HEK293 (cell line): ENCODE measurements at regions not wholly inside any gene's neighbourhood (a gene's known extent, or its start where the extent isn't known, plus 50 kb on each side); places are given as distances from the start of the nearest gene placed in this dataset.

Experiments used
- CTCF ChIA-PET: fragments of 350-600 bp; formaldehyde crosslinking; extraction: SDS; loops from one replicate; lab custom pipeline; 2021; ENCODE audit warnings: antibody characterized with exemption; lab: Yijun Ruan, JAX
- POLR2A ChIA-PET: fragments of 300-600 bp; formaldehyde crosslinking; extraction: SDS; loops from one replicate; lab custom pipeline; 2020; ENCODE audit warnings: antibody characterized with exemption, inconsistent platforms; lab: Yijun Ruan, JAX
- H3K27ac ChIP-seq: fragments of 200-500 bp; sonication (Bioruptor generic); 2 replicates; pipeline ENCODE4 v1.5.1; 2014; ENCODE audit warnings: low read depth, low read length, control low read depth, inconsistent platforms; ENCODE audit errors: extremely low read depth
- H3K36me3 ChIP-seq, 2 experiments: fragments of 200-500 bp in 1 of 2; sonication (Bioruptor generic) in 1 of 2; 1 replicate in 1 of 2; 2 replicates in 1 of 2; pipeline ENCODE4 v1.5.1; 2014 to 2017; ENCODE audit warnings: inconsistent platforms in 2 of 2, low read length in 2 of 2; ENCODE audit not compliant: control insufficient read depth in 2 of 2, insufficient read depth in 1 of 2
- H3K4me1 ChIP-seq: fragments of 200-500 bp; sonication (Bioruptor generic); 2 replicates; pipeline ENCODE4 v1.5.1; 2014; ENCODE audit warnings: mild to moderate bottlenecking, low read length, inconsistent platforms; ENCODE audit not compliant: control insufficient read depth, insufficient read depth
- H3K4me3 ChIP-seq: 2 replicates; pipeline ENCODE4 v1.5.1; 2011; ENCODE audit warnings: low read depth, mild to moderate bottlenecking, control low read depth, low read length, moderate library complexity
- H3K9me3 ChIP-seq: fragments of 200-500 bp; sonication (Bioruptor generic); 2 replicates; pipeline ENCODE4 v1.5.1; 2014; ENCODE audit warnings: low read depth, low read length, inconsistent platforms; ENCODE audit not compliant: control insufficient read depth, insufficient read depth
- BCL11B ChIP-seq: fragments of 450-650 bp; formaldehyde crosslinking; IDR thresholded peaks from 2 replicates; pipeline ENCODE4 v1.5.1; 2016; ENCODE audit warnings: low read depth, missing biosample characterization, missing genetic modification characterization
- FEZF1 ChIP-seq: fragments of 450-650 bp; formaldehyde crosslinking; IDR thresholded peaks from 2 replicates; pipeline ENCODE4 v1.5.1; 2016; ENCODE audit warnings: missing biosample characterization, missing genetic modification characterization
- GFI1B ChIP-seq: fragments of 450-650 bp; formaldehyde crosslinking; IDR thresholded peaks from 2 replicates; pipeline ENCODE4 v1.5.1; 2016; ENCODE audit warnings: missing biosample characterization, missing genetic modification characterization
- HIC1 ChIP-seq: fragments of 450-650 bp; formaldehyde crosslinking; IDR thresholded peaks from 2 replicates; pipeline ENCODE4 v1.5.1; 2016; ENCODE audit warnings: missing biosample characterization, missing genetic modification characterization
- HOXC10 ChIP-seq: sonication (generic); formaldehyde crosslinking; IDR thresholded peaks from 2 replicates; pipeline ENCODE4 v1.8.1; 2023; ENCODE audit warnings: mild to moderate bottlenecking, missing genetic modification reagents
- PRDM1 ChIP-seq: fragments of 450-650 bp; formaldehyde crosslinking; IDR thresholded peaks from 2 replicates; pipeline ENCODE4; 2016; ENCODE audit warnings: missing biosample characterization, missing genetic modification characterization
- SCRT2 ChIP-seq: fragments of 450-650 bp; formaldehyde crosslinking; IDR thresholded peaks from 2 replicates; pipeline ENCODE4 v1.5.1; 2016; ENCODE audit warnings: missing biosample characterization, missing genetic modification characterization
- SP3 ChIP-seq: fragments of 450-650 bp; formaldehyde crosslinking; IDR thresholded peaks from 2 replicates; pipeline ENCODE4 v1.5.1; 2016; ENCODE audit warnings: missing biosample characterization, missing genetic modification characterization
- YY1 ChIP-seq: fragments of 450-650 bp; formaldehyde crosslinking; IDR thresholded peaks from 2 replicates; pipeline ENCODE4 v1.5.1; 2018; ENCODE audit warnings: missing biosample characterization, missing genetic modification characterization
- ZIC2 ChIP-seq: fragments of 450-650 bp; formaldehyde crosslinking; IDR thresholded peaks from 2 replicates; pipeline ENCODE4 v1.5.1; 2016; ENCODE audit warnings: missing biosample characterization, missing genetic modification characterization
- ZNF112 ChIP-seq: fragments of 450-650 bp; formaldehyde crosslinking; IDR thresholded peaks from 2 replicates; pipeline ENCODE4 v1.5.0; 2017; ENCODE audit warnings: missing biosample characterization, missing genetic modification characterization
- ZNF239 ChIP-seq: fragments of 450-650 bp; formaldehyde crosslinking; IDR thresholded peaks from 2 replicates; pipeline ENCODE4 v1.5.1; 2016; ENCODE audit warnings: missing biosample characterization, missing genetic modification characterization
- ZNF350 ChIP-seq: fragments of 450-650 bp; formaldehyde crosslinking; IDR thresholded peaks from 2 replicates; pipeline ENCODE4 v1.5.0; 2017; ENCODE audit warnings: missing biosample characterization, mild to moderate bottlenecking, missing genetic modification characterization
- ZNF544 ChIP-seq: fragments of 450-650 bp; formaldehyde crosslinking; IDR thresholded peaks from 2 replicates; pipeline ENCODE4 v1.5.0; 2017; ENCODE audit warnings: missing biosample characterization, missing genetic modification characterization
- ZNF610 ChIP-seq: fragments of 450-650 bp; formaldehyde crosslinking; IDR thresholded peaks from 2 replicates; pipeline ENCODE4 v1.5.1; 2016; ENCODE audit warnings: missing biosample characterization, missing genetic modification characterization, borderline replicate concordance
- ZNF623 ChIP-seq: fragments of 450-650 bp; formaldehyde crosslinking; IDR thresholded peaks from 2 replicates; pipeline ENCODE4 v1.5.1; 2016; ENCODE audit warnings: missing biosample characterization, missing genetic modification characterization
- ZNF677 ChIP-seq: fragments of 450-650 bp; IDR thresholded peaks from 2 replicates; pipeline ENCODE4 v1.5.0; 2018; ENCODE audit warnings: missing biosample characterization, mild to moderate bottlenecking, missing genetic modification characterization, moderate library complexity
- TF ChIP-seq, protein P1 (sequence below): fragments of 450-650 bp; formaldehyde crosslinking; IDR thresholded peaks from 2 replicates; pipeline ENCODE4 v1.5.1; 2016; ENCODE audit warnings: missing biosample characterization, missing genetic modification characterization
- TF ChIP-seq, protein P2 (sequence below): fragments of 450-650 bp; formaldehyde crosslinking; IDR thresholded peaks from 2 replicates; pipeline ENCODE4 v1.5.1; 2016; ENCODE audit warnings: missing biosample characterization, missing genetic modification characterization
- TF ChIP-seq, protein P3 (sequence below): fragments of 450-650 bp; formaldehyde crosslinking; IDR thresholded peaks from 2 replicates; pipeline ENCODE4 v1.5.1; 2016; ENCODE audit warnings: missing biosample characterization, missing genetic modification characterization, low read depth
- TF ChIP-seq, protein P4 (sequence below): fragments of 450-650 bp; formaldehyde crosslinking; IDR thresholded peaks from 2 replicates; pipeline ENCODE4 v1.5.1; 2016; ENCODE audit warnings: missing biosample characterization, missing genetic modification characterization, low read depth

GRCh38 chr16:24646646-24646995, 82.8 kb upstream of the TNRC6A start (continued):
- TF ChIP-seq, protein P1, sequence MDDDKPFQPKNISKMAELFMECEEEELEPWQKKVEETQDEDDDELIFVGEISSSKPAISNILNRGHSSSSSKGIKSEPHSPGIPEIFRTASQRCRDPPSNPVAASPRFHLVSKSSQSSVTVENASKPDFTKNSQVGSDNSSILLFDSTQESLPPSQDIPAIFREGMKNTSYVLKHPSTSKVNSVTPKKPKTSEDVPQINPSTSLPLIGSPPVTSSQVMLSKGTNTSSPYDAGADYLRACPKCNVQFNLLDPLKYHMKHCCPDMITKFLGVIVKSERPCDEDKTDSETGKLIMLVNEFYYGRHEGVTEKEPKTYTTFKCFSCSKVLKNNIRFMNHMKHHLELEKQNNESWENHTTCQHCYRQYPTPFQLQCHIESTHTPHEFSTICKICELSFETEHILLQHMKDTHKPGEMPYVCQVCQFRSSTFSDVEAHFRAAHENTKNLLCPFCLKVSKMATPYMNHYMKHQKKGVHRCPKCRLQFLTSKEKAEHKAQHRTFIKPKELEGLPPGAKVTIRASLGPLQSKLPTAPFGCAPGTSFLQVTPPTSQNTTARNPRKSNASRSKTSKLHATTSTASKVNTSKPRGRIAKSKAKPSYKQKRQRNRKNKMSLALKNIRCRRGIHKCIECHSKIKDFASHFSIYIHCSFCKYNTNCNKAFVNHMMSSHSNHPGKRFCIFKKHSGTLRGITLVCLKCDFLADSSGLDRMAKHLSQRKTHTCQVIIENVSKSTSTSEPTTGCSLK, result no peak
- TF ChIP-seq, protein P2, sequence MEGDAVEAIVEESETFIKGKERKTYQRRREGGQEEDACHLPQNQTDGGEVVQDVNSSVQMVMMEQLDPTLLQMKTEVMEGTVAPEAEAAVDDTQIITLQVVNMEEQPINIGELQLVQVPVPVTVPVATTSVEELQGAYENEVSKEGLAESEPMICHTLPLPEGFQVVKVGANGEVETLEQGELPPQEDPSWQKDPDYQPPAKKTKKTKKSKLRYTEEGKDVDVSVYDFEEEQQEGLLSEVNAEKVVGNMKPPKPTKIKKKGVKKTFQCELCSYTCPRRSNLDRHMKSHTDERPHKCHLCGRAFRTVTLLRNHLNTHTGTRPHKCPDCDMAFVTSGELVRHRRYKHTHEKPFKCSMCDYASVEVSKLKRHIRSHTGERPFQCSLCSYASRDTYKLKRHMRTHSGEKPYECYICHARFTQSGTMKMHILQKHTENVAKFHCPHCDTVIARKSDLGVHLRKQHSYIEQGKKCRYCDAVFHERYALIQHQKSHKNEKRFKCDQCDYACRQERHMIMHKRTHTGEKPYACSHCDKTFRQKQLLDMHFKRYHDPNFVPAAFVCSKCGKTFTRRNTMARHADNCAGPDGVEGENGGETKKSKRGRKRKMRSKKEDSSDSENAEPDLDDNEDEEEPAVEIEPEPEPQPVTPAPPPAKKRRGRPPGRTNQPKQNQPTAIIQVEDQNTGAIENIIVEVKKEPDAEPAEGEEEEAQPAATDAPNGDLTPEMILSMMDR (tag by site-specific recombination), result no peak
- TF ChIP-seq ZNF350 (tag by site-specific recombination) (no peak), ZNF544 (tag by site-specific recombination) (no peak), GFI1B (no peak), FEZF1 (tag by site-specific recombination) (no peak)

- POLR2A ChIA-PET, result no interaction called here
- H3K27ac ChIP-seq, result no peak overlapping the region
Observed at GRCh38 chr16:24652209-24652712, 77.2 kb upstream of the TNRC6A start.

More at GRCh38 chr16:24652209-24652712, 77.2 kb upstream of the TNRC6A start:
- CTCF ChIA-PET, result no interaction called here
- TF ChIP-seq, protein P3, sequence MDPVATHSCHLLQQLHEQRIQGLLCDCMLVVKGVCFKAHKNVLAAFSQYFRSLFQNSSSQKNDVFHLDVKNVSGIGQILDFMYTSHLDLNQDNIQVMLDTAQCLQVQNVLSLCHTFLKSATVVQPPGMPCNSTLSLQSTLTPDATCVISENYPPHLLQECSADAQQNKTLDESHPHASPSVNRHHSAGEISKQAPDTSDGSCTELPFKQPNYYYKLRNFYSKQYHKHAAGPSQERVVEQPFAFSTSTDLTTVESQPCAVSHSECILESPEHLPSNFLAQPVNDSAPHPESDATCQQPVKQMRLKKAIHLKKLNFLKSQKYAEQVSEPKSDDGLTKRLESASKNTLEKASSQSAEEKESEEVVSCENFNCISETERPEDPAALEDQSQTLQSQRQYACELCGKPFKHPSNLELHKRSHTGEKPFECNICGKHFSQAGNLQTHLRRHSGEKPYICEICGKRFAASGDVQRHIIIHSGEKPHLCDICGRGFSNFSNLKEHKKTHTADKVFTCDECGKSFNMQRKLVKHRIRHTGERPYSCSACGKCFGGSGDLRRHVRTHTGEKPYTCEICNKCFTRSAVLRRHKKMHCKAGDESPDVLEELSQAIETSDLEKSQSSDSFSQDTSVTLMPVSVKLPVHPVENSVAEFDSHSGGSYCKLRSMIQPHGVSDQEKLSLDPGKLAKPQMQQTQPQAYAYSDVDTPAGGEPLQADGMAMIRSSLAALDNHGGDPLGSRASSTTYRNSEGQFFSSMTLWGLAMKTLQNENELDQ, result no peak
- TF ChIP-seq, protein P4, sequence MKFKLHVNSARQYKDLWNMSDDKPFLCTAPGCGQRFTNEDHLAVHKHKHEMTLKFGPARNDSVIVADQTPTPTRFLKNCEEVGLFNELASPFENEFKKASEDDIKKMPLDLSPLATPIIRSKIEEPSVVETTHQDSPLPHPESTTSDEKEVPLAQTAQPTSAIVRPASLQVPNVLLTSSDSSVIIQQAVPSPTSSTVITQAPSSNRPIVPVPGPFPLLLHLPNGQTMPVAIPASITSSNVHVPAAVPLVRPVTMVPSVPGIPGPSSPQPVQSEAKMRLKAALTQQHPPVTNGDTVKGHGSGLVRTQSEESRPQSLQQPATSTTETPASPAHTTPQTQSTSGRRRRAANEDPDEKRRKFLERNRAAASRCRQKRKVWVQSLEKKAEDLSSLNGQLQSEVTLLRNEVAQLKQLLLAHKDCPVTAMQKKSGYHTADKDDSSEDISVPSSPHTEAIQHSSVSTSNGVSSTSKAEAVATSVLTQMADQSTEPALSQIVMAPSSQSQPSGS (tag by site-specific recombination), result no peak
- no peak for TF ChIP-seq PRDM1 (tag by site-specific recombination)
- no peak for TF ChIP-seq ZNF623 (tag by site-specific recombination)
- TF ChIP-seq ZNF677 (tag by site-specific recombination), result no peak
- TF ChIP-seq ZNF239 (tag by site-specific recombination), result no peak
- no peak for TF ChIP-seq ZNF610 (tag by site-specific recombination)
- TF ChIP-seq ZNF112 (tag by site-specific recombination), result no peak
- no peak for TF ChIP-seq HOXC10 (CRISPR knock-in tag)
- TF ChIP-seq SCRT2 (tag by site-specific recombination), result no peak
- no peak for TF ChIP-seq ZIC2
- TF ChIP-seq BCL11B (tag by site-specific recombination), result no peak
- TF ChIP-seq SP3 (tag by site-specific recombination), result no peak
- no peak for TF ChIP-seq HIC1
- TF ChIP-seq YY1 (tag by site-specific recombination), result no peak
- H3K4me3 ChIP-seq, result no peak overlapping the region
- H3K4me1 ChIP-seq, result 0 out of 2 replicates have a peak, but pooled peaks cover 2% of the 10 kb centered on the region
- no peaks in the 10 kb centered on the region for H3K36me3 ChIP-seq
- no peaks in the 10 kb centered on the region for H3K9me3 ChIP-seq
